GM18519 (cell line): ENCODE measurements at regions not wholly inside any gene's neighbourhood (a gene's known extent, or its start where the extent isn't known, plus 50 kb on each side); places are given as distances from the start of the nearest gene placed in this dataset.

ENCODE experiments used
- ATAC-seq: cut with Tn5 transposase; IDR thresholded peaks from one replicate; pipeline ENCODE4 v1.9.1; 2021; ENCODE audit warnings: mild to moderate bottlenecking, moderate library complexity; ENCODE audit not compliant: unreplicated experiment, low FRiP score

GRCh38 chrX:139141370-139141769, 389.2 kb upstream of the F9 start:
- ATAC-seq: no peak

GRCh38 chrX:139134316-139134715, 396.2 kb upstream of the F9 start:
- ATAC-seq: no peak

- ATAC-seq: peak; percentile 80
Observed at GRCh38 chrX:139126493-139126892, 404.0 kb upstream of the F9 start.

- no peak for ATAC-seq
Observed at GRCh38 chrX:139125916-139126315, 404.6 kb upstream of the F9 start.

GRCh38 chrX:139121616-139122286, 408.8 kb upstream of the F9 start:
- ATAC-seq: no peak

- ATAC-seq: no peak
Observed at GRCh38 chrX:139120760-139121159, 409.2 kb upstream of the FGF13 start.

GRCh38 chrX:139113708-139114107, 402.2 kb upstream of the FGF13 start:
- no peak for ATAC-seq

GRCh38 chrX:139112432-139112831, 400.9 kb upstream of the FGF13 start:
- ATAC-seq: no peak

DNA sequence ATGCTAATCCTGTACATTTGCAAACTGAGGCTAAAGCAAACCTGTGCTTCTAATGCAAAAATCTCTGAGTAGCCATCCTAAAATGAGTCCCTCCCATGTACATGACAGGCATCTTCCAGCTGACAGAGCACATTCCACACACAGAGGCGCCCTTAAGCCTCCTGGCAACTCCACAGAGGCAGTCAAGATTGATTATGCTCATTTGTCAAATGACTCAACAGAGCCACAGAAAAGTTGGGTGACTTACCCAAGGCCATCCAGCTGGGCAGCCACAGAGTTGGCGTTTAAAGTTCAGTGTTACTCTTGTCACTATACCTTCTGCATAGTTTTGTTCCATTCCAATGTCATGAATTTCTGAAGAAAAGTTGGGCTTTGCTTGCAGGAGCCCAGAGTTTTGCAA, 394.6 kb upstream of the FGF13 start:
- no peak for ATAC-seq

- ATAC-seq: no peak
Observed at GRCh38 chrX:139094671-139095592, 383.4 kb upstream of the FGF13 start.

DNA sequence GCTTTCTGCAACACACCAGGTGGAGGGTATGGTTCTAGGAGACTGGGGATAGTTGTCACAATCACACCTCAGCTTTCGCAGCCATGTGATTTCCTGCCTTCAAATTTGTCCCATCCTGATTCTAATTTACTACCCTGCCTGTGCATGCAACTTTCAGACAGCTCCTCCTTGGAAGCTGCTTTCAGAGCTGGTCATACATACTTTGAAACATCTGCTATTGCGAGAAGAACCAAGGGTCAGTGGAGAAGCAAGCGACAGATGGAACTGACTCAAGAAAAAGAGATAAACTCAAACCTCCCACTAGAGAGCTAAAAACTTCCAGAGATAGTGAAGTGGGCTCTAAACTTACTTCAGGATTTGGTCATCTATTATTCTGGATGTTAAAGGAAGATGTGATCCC, 381.7 kb upstream of the FGF13 start:
- ATAC-seq: no peak

GRCh38 chrX:139091878-139092277, 380.4 kb upstream of the FGF13 start:
- no peak for ATAC-seq

DNA sequence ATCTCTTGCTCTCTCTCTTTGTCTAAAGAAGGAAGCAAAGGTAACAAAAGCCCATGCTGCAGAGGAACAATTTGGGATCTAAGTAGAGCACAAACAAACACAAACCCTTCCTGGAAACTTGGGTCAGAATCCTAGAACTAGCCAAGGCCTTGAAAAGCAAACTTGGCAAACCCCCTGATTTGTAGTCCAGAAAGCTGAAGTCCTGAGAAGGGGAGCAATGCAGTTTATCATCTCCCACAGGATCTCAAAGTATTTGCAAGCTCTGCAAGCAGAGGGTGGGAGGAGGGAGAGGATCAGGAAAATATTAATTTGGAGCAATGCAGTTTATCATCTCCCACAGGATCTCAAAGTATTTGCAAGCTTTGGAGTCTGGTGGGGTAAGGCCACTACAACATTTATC, 379.5 kb upstream of the FGF13 start:
- ATAC-seq: no peak

- ATAC-seq: no peak
Observed at GRCh38 chrX:139086246-139086645, 374.7 kb upstream of the FGF13 start.

DNA sequence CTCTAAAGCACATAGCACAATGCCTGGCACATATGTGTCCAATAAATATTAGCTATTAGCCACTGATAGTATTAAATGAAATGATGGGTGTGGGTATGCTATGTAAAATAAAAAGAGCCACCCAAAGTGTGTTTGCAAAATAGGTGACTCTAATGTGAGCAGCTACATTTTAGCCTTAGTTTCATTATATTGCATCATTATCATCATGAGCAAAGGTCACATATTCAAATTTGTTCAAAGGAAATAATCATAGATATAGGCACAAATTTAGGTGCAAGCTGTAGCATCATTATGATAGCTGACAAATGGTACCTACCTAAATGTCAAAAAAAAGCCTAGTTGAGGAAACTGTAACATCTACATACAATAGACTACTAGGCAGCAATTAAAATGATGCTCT, 373.9 kb upstream of the FGF13 start:
- ATAC-seq: no peak

GRCh38 chrX:139083191-139083590, 371.7 kb upstream of the FGF13 start:
- no peak for ATAC-seq

GRCh38 chrX:139081965-139082364, 370.4 kb upstream of the FGF13 start:
- ATAC-seq: no peak

DNA sequence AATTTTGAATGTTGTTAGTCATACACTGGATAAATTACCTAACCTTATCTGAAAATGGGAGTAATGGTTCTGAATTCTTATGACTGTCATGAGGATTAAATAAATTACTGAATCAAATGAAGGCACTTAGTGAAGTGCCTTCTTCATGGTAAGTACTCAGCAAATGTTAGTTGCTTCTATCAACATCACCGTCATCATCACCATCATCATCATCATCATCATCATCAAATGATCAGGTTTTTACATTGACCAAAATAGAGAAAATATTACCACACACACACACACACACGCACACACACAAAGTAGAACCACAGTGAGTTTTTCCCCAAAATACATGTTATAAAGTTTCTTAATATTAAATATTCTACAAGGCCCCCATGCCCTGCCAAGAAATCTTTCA, 368.3 kb upstream of the FGF13 start:
- no peak for ATAC-seq

DNA sequence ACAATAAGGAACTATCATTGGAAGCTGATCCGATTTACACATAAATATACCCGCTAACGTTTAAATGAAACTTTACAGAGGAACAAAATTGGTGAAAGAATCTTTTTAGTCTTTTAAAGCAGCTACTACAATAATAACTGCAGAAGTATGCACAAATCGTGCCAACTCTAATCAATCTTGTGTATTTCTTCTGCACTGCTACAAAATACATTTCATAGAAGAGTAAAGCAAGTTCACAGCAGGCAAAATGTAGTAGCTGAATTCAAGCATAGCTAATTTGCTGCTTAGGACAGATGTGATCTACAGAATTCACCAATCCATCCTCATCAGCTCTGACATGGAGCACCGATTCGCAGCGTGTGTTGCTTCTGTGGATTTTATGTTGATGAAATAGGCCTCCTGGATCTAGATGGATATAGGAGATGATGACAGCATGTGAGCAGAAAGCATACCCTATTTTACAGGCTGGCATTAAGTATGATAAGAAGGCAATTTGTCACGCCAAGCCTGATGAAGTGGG, 367.3 kb upstream of the FGF13 start:
- no peak for ATAC-seq

DNA sequence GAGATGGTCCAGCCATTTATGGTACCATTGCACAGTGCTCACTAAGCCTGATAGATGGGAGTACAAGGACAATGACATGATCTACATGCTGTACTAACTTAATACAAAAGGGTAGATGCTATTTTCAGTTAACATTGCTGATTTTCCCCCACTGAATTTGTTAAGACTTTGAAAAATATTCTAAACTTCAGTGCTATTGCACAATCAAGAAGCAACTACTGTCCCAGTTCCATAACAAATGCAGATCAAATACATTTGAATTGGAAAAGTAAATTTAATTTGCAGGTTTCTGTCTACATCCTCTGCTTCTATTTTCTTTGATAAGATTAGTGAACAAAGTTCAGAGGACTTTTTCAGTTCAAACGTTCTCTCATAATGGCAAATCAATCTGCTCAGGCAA, 366.8 kb upstream of the FGF13 start:
- no peak for ATAC-seq
